ENCODE measurements at regions not wholly inside any gene's neighbourhood (a gene's known extent, or its start where the extent isn't known, plus 50 kb on each side); places are given as distances from the start of the nearest gene placed in this dataset.

GRCh38 chr10:29096303-29096824, 192.5 kb upstream of the LYZL1 start:
- no peak for DNase-seq

- DNase-seq = no peak
These were observed 190.4 kb upstream of the LYZL1 start for GRCh38 chr10:29098423-29098822.

GRCh38 chr10:29099001-29099400, 189.9 kb upstream of the LYZL1 start:
- DNase-seq = no peak

GRCh38 chr10:29099415-29099814, 189.5 kb upstream of the LYZL1 start:
- DNase-seq = no peak

GRCh38 chr10:29100505-29100904, 188.4 kb upstream of the LYZL1 start:
- DNase-seq = no peak

- no peak for DNase-seq
These were observed 186.6 kb upstream of the LYZL1 start for GRCh38 chr10:29102233-29102632.

GRCh38 chr10:29102636-29103035, 186.2 kb upstream of the LYZL1 start:
- DNase-seq = no peak

- no peak for DNase-seq
These were observed 184.0 kb upstream of the LYZL1 start for GRCh38 chr10:29104661-29105399.

GRCh38 chr10:29105516-29106215, 183.2 kb upstream of the LYZL1 start:
- no peak for DNase-seq

- DNase-seq = no peak
These were observed 182.6 kb upstream of the LYZL1 start for GRCh38 chr10:29106287-29106686.

- DNase-seq = no peak
These were observed 180.9 kb upstream of the LYZL1 start for GRCh38 chr10:29107866-29108498.

GRCh38 chr10:29109707-29110571, 178.9 kb upstream of the LYZL1 start:
- no peak for DNase-seq

GRCh38 chr10:29112827-29113615, 175.8 kb upstream of the LYZL1 start:
- no peak for DNase-seq

- DNase-seq = no peak
These were observed 175.3 kb upstream of the LYZL1 start for GRCh38 chr10:29113616-29113945.

GRCh38 chr10:29114141-29114540, 174.7 kb upstream of the LYZL1 start:
- no peak for DNase-seq

- no peak for DNase-seq
These were observed 171.1 kb upstream of the LYZL1 start for GRCh38 chr10:29117781-29118180.

GRCh38 chr10:29119374-29119773, 169.5 kb upstream of the LYZL1 start:
- DNase-seq = no peak

GRCh38 chr10:29120216-29120615, 168.7 kb upstream of the LYZL1 start:
- no peak for DNase-seq

- DNase-seq = no peak
These were observed 164.0 kb upstream of the LYZL1 start for GRCh38 chr10:29124864-29125263.

- DNase-seq = no peak
These were observed 161.7 kb upstream of the LYZL1 start for GRCh38 chr10:29127037-29127700.

- DNase-seq = no peak
These were observed 161.1 kb upstream of the LYZL1 start for GRCh38 chr10:29127731-29128130.
